IMR-90 (cell line): ENCODE measurements at regions not wholly inside any gene's neighbourhood (a gene's known extent, or its start where the extent isn't known, plus 50 kb on each side); places are given as distances from the start of the nearest gene placed in this dataset.

Experiments
- ATAC-seq: fragments of 200-7000 bp; cut with Tn5 transposase; 2 replicates; pipeline ENCODE4 v1.9.1; 2020; ENCODE audit warnings: low read depth, mild to moderate bottlenecking, moderate library complexity
- BruUV-seq: library from RNA; stranded (reverse); fragments of 400-500 nt; replicated peaks from 2 replicates; lab custom pipeline; 2021; lab: Mats Ljungman, UMichigan
- CTCF ChIA-PET: fragments of 300-600 bp; formaldehyde crosslinking; extraction: SDS; loops from one replicate; lab custom pipeline; 2021; ENCODE audit warnings: antibody characterized with exemption; lab: Yijun Ruan, JAX
- POLR2A ChIA-PET: fragments of 300-600 bp; sonication (Branson Sonifier 250); formaldehyde crosslinking; loops from one replicate; lab custom pipeline; 2022; ENCODE audit warnings: antibody characterized with exemption; ENCODE audit not compliant: unreplicated experiment; lab: Charles Lee
- DNase-seq: peaks from one replicate; pipeline ENCODE4 v3.0.0; 2013
- H2AFZ ChIP-seq: replicated peaks from 2 replicates; pipeline ENCODE3; 2013; ENCODE audit warnings: low read length, mild to moderate bottlenecking; ENCODE audit not compliant: poor library complexity
- H2AK5ac ChIP-seq: 2 replicates; pipeline ENCODE4 v1.6.1; 2013; ENCODE audit warnings: low read depth, low read length, inconsistent platforms
- H2AK9ac ChIP-seq: replicated peaks from 2 replicates; pipeline ENCODE3; 2013; ENCODE audit warnings: mild to moderate bottlenecking, low read depth, low read length, moderate library complexity; ENCODE audit not compliant: poor library complexity
- H2BK120ac ChIP-seq: 2 replicates; pipeline ENCODE4 v1.6.1; 2013; ENCODE audit warnings: low read depth, low read length, inconsistent platforms
- H2BK15ac ChIP-seq: 3 replicates; pipeline ENCODE4 v1.6.1; 2013; ENCODE audit warnings: low read depth, low read length, inconsistent platforms
- H2BK20ac ChIP-seq: 2 replicates; pipeline ENCODE4 v1.6.1; 2013; ENCODE audit warnings: low read depth, mild to moderate bottlenecking, inconsistent platforms, low read length, moderate library complexity
- H2BK5ac ChIP-seq: 2 replicates; pipeline ENCODE4 v1.6.1; 2013; ENCODE audit warnings: mild to moderate bottlenecking, low read depth, low read length, inconsistent platforms; ENCODE audit not compliant: poor library complexity, severe bottlenecking
- H3K14ac ChIP-seq: replicated peaks from 2 replicates; pipeline ENCODE4 v1.6.1; 2013; ENCODE audit warnings: low read depth, low read length, inconsistent platforms
- H3K18ac ChIP-seq: 2 replicates; pipeline ENCODE4 v1.6.1; 2013; ENCODE audit warnings: low read depth, low read length, control low read depth
- H3K23ac ChIP-seq: 2 replicates; pipeline ENCODE4 v1.6.1; 2013; ENCODE audit warnings: low read depth, low read length, inconsistent platforms
- H3K27ac ChIP-seq: 2 replicates; pipeline ENCODE4 v1.5.1; 2013; ENCODE audit warnings: mild to moderate bottlenecking, control low read depth, low read length; ENCODE audit not compliant: insufficient read depth
- H3K27me3 ChIP-seq: 2 replicates; pipeline ENCODE4 v1.6.1; 2013; ENCODE audit warnings: low read length; ENCODE audit not compliant: control insufficient read depth, insufficient read depth
- H3K36me3 ChIP-seq: 2 replicates; pipeline ENCODE4 v1.6.1; 2013; ENCODE audit warnings: low read length, mixed read lengths; ENCODE audit not compliant: control insufficient read depth, insufficient read depth
- H3K4ac ChIP-seq: 2 replicates; pipeline ENCODE4 v1.6.1; 2013; ENCODE audit warnings: low read depth, low read length, inconsistent platforms
- H3K4me1 ChIP-seq: 2 replicates; pipeline ENCODE4 v1.6.1; 2013; ENCODE audit warnings: low read length, mixed read lengths; ENCODE audit not compliant: control insufficient read depth, insufficient read depth
- H3K4me2 ChIP-seq: 2 replicates; pipeline ENCODE4 v1.6.1; 2013; ENCODE audit warnings: low read depth, mild to moderate bottlenecking, control low read depth, low read length, moderate library complexity
- H3K4me3 ChIP-seq: 2 replicates; pipeline ENCODE4 v1.5.1; 2013; ENCODE audit warnings: low read depth, mild to moderate bottlenecking, control low read depth, low read length, moderate library complexity; ENCODE audit not compliant: insufficient read depth
- H3K56ac ChIP-seq: 2 replicates; pipeline ENCODE4 v1.6.1; 2013; ENCODE audit warnings: low read length, inconsistent platforms; ENCODE audit not compliant: insufficient read depth; ENCODE audit errors: extremely low read depth
- H3K79me1 ChIP-seq, 2 experiments: 2 replicates each; pipeline ENCODE4 v1.6.1; 2013; ENCODE audit warnings: low read length in 2 of 2, inconsistent platforms in 1 of 2, low read depth in 1 of 2
- H3K9ac ChIP-seq: 2 replicates; pipeline ENCODE4 v1.6.1; 2013; ENCODE audit warnings: low read depth, low read length, control low read depth
- H3K9me1 ChIP-seq: 2 replicates; pipeline ENCODE4 v1.6.1; 2013; ENCODE audit warnings: low read length, inconsistent platforms; ENCODE audit not compliant: insufficient read depth
- H3K9me3 ChIP-seq: 2 replicates; pipeline ENCODE4 v1.6.1; 2013; ENCODE audit warnings: low read length; ENCODE audit not compliant: control insufficient read depth, insufficient read depth
- H4K20me1 ChIP-seq: 2 replicates; pipeline ENCODE4 v1.6.1; 2013; ENCODE audit warnings: low read length, inconsistent platforms; ENCODE audit not compliant: insufficient read depth
- H4K5ac ChIP-seq: 2 replicates; pipeline ENCODE4 v1.6.1; 2013; ENCODE audit warnings: mild to moderate bottlenecking, low read depth, low read length, control low read depth
- H4K8ac ChIP-seq, 2 experiments: 2 replicates each; pipeline ENCODE4 v1.6.1; 2013; ENCODE audit warnings: low read depth in 2 of 2, low read length in 2 of 2, control low read depth in 1 of 2, inconsistent platforms in 1 of 2
- H4K91ac ChIP-seq: 2 replicates; pipeline ENCODE4 v1.6.1; 2013; ENCODE audit warnings: low read depth, low read length, inconsistent platforms; ENCODE audit not compliant: insufficient read depth
- MXI1 ChIP-seq: IDR thresholded peaks from 2 replicates; pipeline ENCODE4 v1.6.1; 2012; ENCODE audit warnings: low read depth, mild to moderate bottlenecking, low read length, moderate library complexity, borderline replicate concordance
- NFE2L2 ChIP-seq: fragments of 150-350 bp; IDR thresholded peaks from 2 replicates; pipeline ENCODE4 v1.6.1; 2016; ENCODE audit warnings: low read depth, mild to moderate bottlenecking, low read length
- RCOR1 ChIP-seq: IDR thresholded peaks from 2 replicates; pipeline ENCODE4 v1.6.1; 2012; ENCODE audit warnings: mild to moderate bottlenecking, low read length, improper control_type of control experiment; ENCODE audit not compliant: insufficient replicate concordance
- RFX5 ChIP-seq: IDR thresholded peaks from 2 replicates; pipeline ENCODE4 v1.8.0; 2012; ENCODE audit warnings: low read depth, mild to moderate bottlenecking, low read length, moderate library complexity
- WGBS, 2 experiments: methylation state at CpG; one replicate each; pipeline versions ENCODE4 v1.1.5 to v1.1.7; 2013; ENCODE audit warnings: missing lambda C conversion rate in 2 of 2; ENCODE audit not compliant: insufficient read length in 1 of 2; ENCODE audit errors: extremely low coverage in 2 of 2; 5-methylcytosine and 5-hydroxymethylcytosine counted together
- dilution Hi-C: fragments of 300-500 bp; cut with HindIII; formaldehyde crosslinking; loops from one replicate; pipeline ENCODE4 v1.14.3; 2018; ENCODE audit warnings: low sequenced_read_pairs; ENCODE audit not compliant: unreplicated experiment
- in situ Hi-C: fragments of 300-500 bp; cut with MboI; formaldehyde crosslinking; loops from 3 replicates; pipeline ENCODE4 v1.14.3; 2019; ENCODE audit warnings: low sequenced_read_pairs, inconsistent platforms, mixed read lengths
- intact Hi-C: fragments of 100-400 bp; cut with micrococcal nuclease; formaldehyde crosslinking; loops from 2 replicates; pipeline ENCODE4 v1.10.0; 2022
- microRNA-seq, 2 experiments: library from miRNA; stranded (forward) in 1 of 2; unstranded in 1 of 2; fragments of 10-50 nt in 1 of 2; fragments of <30 nt in 1 of 2; gene quantifications in 1 of 2; microRNA quantifications in 1 of 2; one replicate each; pipeline versions ENCODE3 to v1.1.0; 2013 to 2020; ENCODE audit not compliant: insufficient read depth in 1 of 2, insufficient read length in 1 of 2, unreplicated experiment in 1 of 2
- small RNA-seq, 5 experiments: library from RNA; depleted of rRNA; stranded (forward); fragments of <200 nt; gene quantifications; one replicate each; pipeline ENCODE3, GENCODE V24; 2012

GRCh38 chrX:147170993-147171392 lies 356.4 kb upstream of the CXorf51A start:
- Histone ChIP-seq H2BK5ac (no peak overlapping the region), H2BK120ac (no peak overlapping the region), H3K56ac (no peak overlapping the region), H4K8ac (no peak overlapping the region), H4K5ac (no peak overlapping the region), H3K27ac (no peak overlapping the region), H2AK9ac (no peak overlapping the region), H3K36me3 (no peaks in the 10 kb centered on the region), H4K91ac (no peak overlapping the region), H3K79me1 (no peaks in the 10 kb centered on the region), H3K4me1 (no peaks in the 10 kb centered on the region), H4K20me1 (no peaks in the 10 kb centered on the region), H3K4ac (no peak overlapping the region), H2BK15ac (no peak overlapping the region), H2BK20ac (no peak overlapping the region), H2AFZ (no peak overlapping the region), H2AK5ac (no peak overlapping the region), H3K4me3 (no peak overlapping the region), H3K4me2 (no peak overlapping the region), H3K9me3 (peaks cover 4% of the 10 kb centered on the region; the same call in 1 of the 2 replicates), H3K9me1 (no peaks in the 10 kb centered on the region), H3K14ac (no peak overlapping the region), H3K9ac (no peak overlapping the region), H3K23ac (no peak overlapping the region), H3K27me3 (no peaks in the 10 kb centered on the region), H3K18ac (no peak overlapping the region)
- intact Hi-C loops, result no loop called here
- no TSS peak for BruUV-seq
- dilution Hi-C loops, result no loop called here
- WGBS, 2 experiments, result no CpG with 5 or more reads among the region's 3 CpGs
- no peak for DNase-seq
- ChIA-PET CTCF (no interaction called here), POLR2A (interaction anchor here (0.6 kb wide), 1 partner anchor 13 kb away, joined by 4 read pairs; no protein-coding TSS in a partner anchor)
- TF ChIP-seq NFE2L2 (no peak), RCOR1 (no peak), RFX5 (no peak), MXI1 (no peak)
- in situ Hi-C loops, result no loop called here
- no peak for ATAC-seq

Small RNAs in the stretch of these regions (microRNA-seq; reads per million reads assigned to microRNA genes)
- gene MIR513A1, result 0 reads per million in 2 experiments
- 0 reads per million in 2 experiments for gene MIR513A2
- 0 reads per million in 2 experiments for gene MIR513B
- gene MIR513C, result 0 reads per million in 2 experiments

Small RNAs in the stretch of these regions (small RNA-seq; reads per million reads assigned to genes)
- gene MIR513A1 (0 reads per million in 5 experiments), gene MIR513A2 (0 reads per million in 5 experiments), gene MIR513B (0 to 0.31 (median 0) reads per million in 5 experiments), gene MIR513C (0 to 0.17 (median 0) reads per million in 5 experiments)
